ENCODE measurements at regions not wholly inside any gene's neighbourhood (a gene's known extent, or its start where the extent isn't known, plus 50 kb on each side); places are given as distances from the start of the nearest gene placed in this dataset.

GRCh38 chr4:25981749-25982148, 67.7 kb downstream of the SMIM20 start:
- Histone ChIP-seq H3K4me2 (replicated peaks; ENCODE audit: low read depth, low read length, poor library complexity, severe bottlenecking) (no peak overlapping the region), H2AFZ (ENCODE audit: insufficient read depth, low read depth, low read length, poor library complexity, severe bottlenecking) (no peak overlapping the region), H3K4me3 (ENCODE audit: control extremely low read depth in 1 of 5, extremely low read depth in 1 of 5, insufficient read depth in 1 of 5, low read depth in 2 of 5, low read length in 4 of 5) (no peak overlapping the region), H4K20me1 (ENCODE audit: control insufficient read depth, insufficient read depth, low read length, poor library complexity, severe bottlenecking) (no peaks in the 10 kb centered on the region), H3K9me3 (ENCODE audit: control extremely low read depth in 1 of 3, control insufficient read depth in 2 of 3, insufficient read depth in 1 of 3, low read length in 2 of 3) (no peaks in the 10 kb centered on the region), H3K9ac (ENCODE audit: low read length) (no peak overlapping the region), H3K79me2 (ENCODE audit: control insufficient read depth, insufficient read depth, low read length) (no peaks in the 10 kb centered on the region), H3K4me1 (ENCODE audit: control insufficient read depth in 2 of 2, insufficient read depth in 2 of 2, low read length in 2 of 2) (peaks cover 0 to 13% of the 10 kb centered on the region in 2 donors), H3K36me3 (replicated peaks in 1 of 2; ENCODE audit: control extremely low read depth in 1 of 2, control insufficient read depth in 1 of 2, extremely low read depth in 1 of 2, insufficient read depth in 2 of 2, low read length in 1 of 2) (no peaks in the 10 kb centered on the region), H3K27ac (ENCODE audit: low read length in 2 of 2) (no peak overlapping the region), H3K27me3 (replicated peaks in 1 of 4; ENCODE audit: control extremely low read depth in 1 of 4, control insufficient read depth in 3 of 4, insufficient read depth in 4 of 4, low read length in 3 of 4) (peaks cover 0 to 3% (median 0%) of the 10 kb centered on the region in 4 experiments)
- POLR2A ChIA-PET: no interaction called here
- Mint-ChIP-seq H3K4me1 (peaks cover 11% of the 10 kb centered on the region), H3K27me3 (no peaks in the 10 kb centered on the region), H3K4me3 (no peak overlapping the region), H3K27ac (no peak overlapping the region), H3K9me3 (ENCODE audit: insufficient read depth) (no peaks in the 10 kb centered on the region)
- no peak for TF ChIP-seq EZH2 (IDR thresholded peaks at IDR 0.05; ENCODE audit: borderline replicate concordance, insufficient read depth, low read depth, low read length, poor library complexity, severe bottlenecking)
- TF ChIP-seq CTCF (IDR thresholded peaks at IDR 0.05): no peak
- CTCF ChIA-PET: interaction anchor here (1.2 kb wide), 1 partner anchor 10 kb away, joined by 3 read pairs; no protein-coding TSS in a partner anchor
- 97% methylated on average over 3 of the region's 3 CpGs for WGBS (ENCODE audit: insufficient coverage)
- ATAC-seq (ENCODE audit: low read depth) (no peak), DNase-seq (no peak)
- intact Hi-C loops (cut with micrococcal nuclease): no loop called here

- no peak overlapping the region for H3K9ac ChIP-seq (ENCODE audit: low read length)
- H3K4me3 ChIP-seq (ENCODE audit: control extremely low read depth in 1 of 5, extremely low read depth in 1 of 5, insufficient read depth in 1 of 5, low read depth in 2 of 5, low read length in 4 of 5): no peak overlapping the region
- H3K27me3 ChIP-seq (replicated peaks in 1 of 4; ENCODE audit: control extremely low read depth in 1 of 4, control insufficient read depth in 3 of 4, insufficient read depth in 4 of 4, low read length in 3 of 4): peaks cover 0 to 3% (median 0%) of the 10 kb centered on the region in 4 experiments
- H3K36me3 ChIP-seq (replicated peaks in 1 of 2; ENCODE audit: control extremely low read depth in 1 of 2, control insufficient read depth in 1 of 2, extremely low read depth in 1 of 2, insufficient read depth in 2 of 2, low read length in 1 of 2): no peaks in the 10 kb centered on the region
- no peak for TF ChIP-seq CTCF (IDR thresholded peaks at IDR 0.05)
- TF ChIP-seq EZH2 (IDR thresholded peaks at IDR 0.05; ENCODE audit: borderline replicate concordance, insufficient read depth, low read depth, low read length, poor library complexity, severe bottlenecking): no peak
- 80% methylated on average over 5 of the region's 7 CpGs for WGBS (ENCODE audit: insufficient coverage)
- H3K4me1 Mint-ChIP-seq: peaks cover 14% of the 10 kb centered on the region
- H3K9me3 Mint-ChIP-seq (ENCODE audit: insufficient read depth): no peaks in the 10 kb centered on the region
- peaks cover 2 to 16% of the 10 kb centered on the region in 2 donors for H3K4me1 ChIP-seq (ENCODE audit: control insufficient read depth in 2 of 2, insufficient read depth in 2 of 2, low read length in 2 of 2)
- no peaks in the 10 kb centered on the region for H4K20me1 ChIP-seq (ENCODE audit: control insufficient read depth, insufficient read depth, low read length, poor library complexity, severe bottlenecking)
- ChIA-PET POLR2A (no interaction called here), CTCF (interaction anchor here (1.2 kb wide), 1 partner anchor 11 kb away, joined by 3 read pairs; no protein-coding TSS in a partner anchor)
- no peak overlapping the region for H3K4me3 Mint-ChIP-seq
- ATAC-seq (ENCODE audit: low read depth) (no peak), DNase-seq (no peak)
- no peak overlapping the region for H3K4me2 ChIP-seq (replicated peaks; ENCODE audit: low read depth, low read length, poor library complexity, severe bottlenecking)
- intact Hi-C loops (cut with micrococcal nuclease): no loop called here
- no peak overlapping the region for H2AFZ ChIP-seq (ENCODE audit: insufficient read depth, low read depth, low read length, poor library complexity, severe bottlenecking)
- no peak overlapping the region for H3K27ac ChIP-seq (ENCODE audit: low read length in 2 of 2)
- no peaks in the 10 kb centered on the region for H3K27me3 Mint-ChIP-seq
- no peaks in the 10 kb centered on the region for H3K79me2 ChIP-seq (ENCODE audit: control insufficient read depth, insufficient read depth, low read length)
- no peaks in the 10 kb centered on the region for H3K9me3 ChIP-seq (ENCODE audit: control extremely low read depth in 1 of 3, control insufficient read depth in 2 of 3, insufficient read depth in 1 of 3, low read length in 2 of 3)
- H3K27ac Mint-ChIP-seq: no peak overlapping the region
Measured at GRCh38 chr4:25982962-25983361, 68.9 kb downstream of the SMIM20 start.
